ENCODE measurements at regions not wholly inside any gene's neighbourhood (a gene's known extent, or its start where the extent isn't known, plus 50 kb on each side); places are given as distances from the start of the nearest gene placed in this dataset.

GRCh38 chr7:86226191-86226590, 417.5 kb upstream of the GRM3 start:
- H3K4me3 ChIP-seq (ENCODE audit: low read depth, poor library complexity, severe bottlenecking): no peak overlapping the region
- no peak for DNase-seq (ENCODE audit: low spot score in 2 of 2)
- 83 to 91% methylated on average over 3 of the region's 3 CpGs for WGBS, 2 donors
- intact Hi-C loops (cut with DNase I; ENCODE audit: low total_unique reads): no loop called here
- TF ChIP-seq CTCF (IDR thresholded peaks at IDR 0.05): no peak

GRCh38 chr7:86222806-86223205, 420.9 kb upstream of the GRM3 start:
- intact Hi-C loops (cut with DNase I; ENCODE audit: low total_unique reads): no loop called here
- WGBS, 2 donors: 87 to 100% methylated on average over 1 of the region's 1 CpG
- no peak for TF ChIP-seq CTCF (IDR thresholded peaks at IDR 0.05)
- no peak for TF ChIP-seq POLR2A (IDR thresholded peaks at IDR 0.05)
- H3K4me3 ChIP-seq (ENCODE audit: low read depth, poor library complexity, severe bottlenecking): no peak overlapping the region
- DNase-seq (ENCODE audit: low spot score in 2 of 2): no peak

- no peak for DNase-seq (ENCODE audit: low spot score in 2 of 2)
- 75 to 77% methylated on average over 4 of the region's 4 CpGs for WGBS, 2 donors
- intact Hi-C loops (cut with DNase I; ENCODE audit: low total_unique reads): no loop called here
- TF ChIP-seq POLR2A (IDR thresholded peaks at IDR 0.05): no peak
- no peak for TF ChIP-seq CTCF (IDR thresholded peaks at IDR 0.05)
- no peak overlapping the region for H3K4me3 ChIP-seq (ENCODE audit: low read depth, poor library complexity, severe bottlenecking)
These were observed 429.0 kb upstream of the GRM3 start for GRCh38 chr7:86214734-86215133.

GRCh38 chr7:86212976-86213375, 430.7 kb upstream of the GRM3 start:
- 68 to 70% methylated on average over 2 of the region's 2 CpGs for WGBS, 2 donors
- no peak for TF ChIP-seq POLR2A (IDR thresholded peaks at IDR 0.05)
- no peak for TF ChIP-seq CTCF (IDR thresholded peaks at IDR 0.05)

GRCh38 chr7:86209036-86209435, 434.7 kb upstream of the GRM3 start:
- intact Hi-C loops (cut with DNase I; ENCODE audit: low total_unique reads): no loop called here
- DNase-seq (ENCODE audit: low spot score in 2 of 2): no peak
- WGBS, 2 donors: 79 to 91% methylated on average over 6 to 8 of the region's 8 CpGs
- H3K4me3 ChIP-seq (ENCODE audit: low read depth, poor library complexity, severe bottlenecking): no peak overlapping the region
- no peak for TF ChIP-seq POLR2A (IDR thresholded peaks at IDR 0.05)
- TF ChIP-seq CTCF (IDR thresholded peaks at IDR 0.05): no peak

More at GRCh38 chr7:86212976-86213375, 430.7 kb upstream of the GRM3 start:
- no peak for DNase-seq (ENCODE audit: low spot score in 2 of 2)
- intact Hi-C loops (cut with DNase I; ENCODE audit: low total_unique reads): no loop called here
- no peak overlapping the region for H3K4me3 ChIP-seq (ENCODE audit: low read depth, poor library complexity, severe bottlenecking)

GRCh38 chr7:86207740-86208139, 436.0 kb upstream of the GRM3 start:
- H3K4me3 ChIP-seq (ENCODE audit: low read depth, poor library complexity, severe bottlenecking): no peak overlapping the region
- no peak for DNase-seq (ENCODE audit: low spot score in 2 of 2)
- intact Hi-C loops (cut with DNase I; ENCODE audit: low total_unique reads): no loop called here
- TF ChIP-seq CTCF (IDR thresholded peaks at IDR 0.05) (no peak), POLR2A (IDR thresholded peaks at IDR 0.05) (no peak)
- WGBS, 2 donors: 76 to 91% methylated on average over 3 of the region's 3 CpGs

Measured in lower leg skin (tissue), 4 donors.